ENCODE measurements at regions not wholly inside any gene's neighbourhood (a gene's known extent, or its start where the extent isn't known, plus 50 kb on each side); places are given as distances from the start of the nearest gene placed in this dataset.

- no peak for TF ChIP-seq CTCF (IDR thresholded peaks at IDR 0.05; ENCODE audit: control extremely low read depth, extremely low read depth, low read depth, missing control alignments)
- POLR2A ChIA-PET = no interaction called here
- CTCF ChIA-PET = interaction anchor here (1.2 to 1.9 kb wide), 2 partner anchors 21 to 27 kb away, joined by 4 read pairs; no protein-coding TSS in a partner anchor
- DNase-seq (ENCODE audit: extremely low spot score) = no peak
Observed at GRCh38 chr17:83175119-83175821, 95.9 kb downstream of the METRNL start.

GRCh38 chr17:83175822-83176622, 96.6 kb downstream of the METRNL start:
- ChIA-PET CTCF (interaction anchor here (1.2 to 1.9 kb wide), 2 partner anchors 22 to 26 kb away, joined by 4 read pairs; no protein-coding TSS in a partner anchor), POLR2A (no interaction called here)
- TF ChIP-seq CTCF (IDR thresholded peaks at IDR 0.05; ENCODE audit: control extremely low read depth, extremely low read depth, low read depth, missing control alignments) = no peak
- no peak for DNase-seq (ENCODE audit: extremely low spot score)

DNA sequence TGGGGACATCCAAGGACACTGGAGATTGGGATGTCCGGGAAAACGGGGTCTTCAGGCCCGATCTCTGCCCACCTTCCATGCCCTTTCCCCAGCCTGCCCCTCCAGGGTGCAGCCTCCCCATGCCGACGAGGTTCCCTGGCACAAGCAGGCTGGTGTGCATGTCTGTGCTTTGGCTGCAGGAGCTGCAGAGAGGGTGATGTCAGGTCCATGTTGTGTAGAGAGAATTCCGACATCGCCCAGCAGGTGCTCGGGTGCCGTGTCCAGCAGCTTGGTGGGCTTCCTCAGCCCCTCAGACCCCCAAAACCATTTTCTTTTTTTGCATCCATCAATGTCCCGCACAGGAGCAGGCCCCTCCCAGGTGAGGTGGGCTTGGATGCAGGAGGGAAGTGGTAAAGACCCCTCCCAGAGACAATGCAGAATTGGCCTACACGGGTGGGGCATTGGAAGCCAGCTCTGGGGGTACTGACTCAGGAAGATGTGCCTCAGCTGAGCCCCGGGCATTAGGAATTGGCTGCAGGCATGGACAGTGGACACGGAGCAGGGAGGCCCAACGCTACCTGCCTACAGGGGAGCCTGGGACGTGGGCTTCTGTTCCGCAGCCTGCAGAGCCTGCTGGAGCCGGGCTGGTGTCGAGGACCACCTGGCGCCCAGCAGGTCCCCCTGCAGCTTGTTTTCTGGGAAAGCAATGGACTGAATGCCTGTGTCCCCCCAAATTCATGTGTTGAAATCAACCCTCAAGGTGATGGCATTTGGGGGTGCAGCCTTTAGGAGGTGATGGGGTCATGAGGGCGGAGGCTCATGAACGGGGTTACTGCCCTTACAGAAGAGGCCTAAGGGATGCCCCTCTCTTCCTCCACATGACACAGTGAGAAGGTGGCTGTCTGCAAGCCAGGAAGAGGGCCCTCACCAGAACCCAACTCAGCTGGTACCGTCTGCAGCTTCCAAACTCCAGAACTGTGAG, 97.5 kb downstream of the METRNL start:
- TF ChIP-seq CTCF (IDR thresholded peaks at IDR 0.05; ENCODE audit: control extremely low read depth, extremely low read depth, low read depth, missing control alignments) = no peak
- ChIA-PET POLR2A (no interaction called here), CTCF (interaction anchor here (0.9 kb wide), 1 partner anchor 16 kb away, joined by 4 read pairs; no protein-coding TSS in a partner anchor)
- DNase-seq (ENCODE audit: extremely low spot score) = no peak

- ChIA-PET POLR2A (no interaction called here), CTCF (interaction anchor here (0.9 kb wide), 1 partner anchor 17 kb away, joined by 4 read pairs; no protein-coding TSS in a partner anchor)
- no peak for DNase-seq (ENCODE audit: extremely low spot score)
Observed at GRCh38 chr17:83177611-83178532, 98.5 kb downstream of the METRNL start.

More at GRCh38 chr17:83177611-83178532, 98.5 kb downstream of the METRNL start:
- TF ChIP-seq CTCF (IDR thresholded peaks at IDR 0.05; ENCODE audit: control extremely low read depth, extremely low read depth, low read depth, missing control alignments) = no peak

Data from GM10248 (cell line).